GM10248 (cell line): ENCODE measurements at regions not wholly inside any gene's neighbourhood (a gene's known extent, or its start where the extent isn't known, plus 50 kb on each side); places are given as distances from the start of the nearest gene placed in this dataset.

ENCODE experiments used
- CTCF ChIA-PET: fragments of 300-600 bp; sonication (Branson Sonifier 250); formaldehyde crosslinking; extraction: SDS; loops from one replicate; lab custom pipeline; 2021; ENCODE audit warnings: antibody characterized with exemption; lab: Yijun Ruan, JAX
- POLR2A ChIA-PET: fragments of 350-650 bp; sonication (Branson Sonifier 250); formaldehyde crosslinking; extraction: SDS; loops from one replicate; lab custom pipeline; 2020; ENCODE audit warnings: antibody characterized with exemption; lab: Yijun Ruan, JAX
- DNase-seq: peaks from one replicate; pipeline ENCODE4 v3.0.0; 2012; ENCODE audit errors: extremely low spot score
- CTCF ChIP-seq: IDR thresholded peaks from 2 replicates; pipeline ENCODE4 v1.5.1; 2012; ENCODE audit warnings: mild to moderate bottlenecking, low read depth; ENCODE audit errors: extremely low read depth, missing control alignments, control extremely low read depth

GRCh38 chr17:6328279-6328678 lies 106.6 kb downstream of the AIPL1 start:
- ChIA-PET POLR2A (no interaction called here), CTCF (no interaction called here)
- DNase-seq, result no peak
- TF ChIP-seq CTCF, result no peak

DNA sequence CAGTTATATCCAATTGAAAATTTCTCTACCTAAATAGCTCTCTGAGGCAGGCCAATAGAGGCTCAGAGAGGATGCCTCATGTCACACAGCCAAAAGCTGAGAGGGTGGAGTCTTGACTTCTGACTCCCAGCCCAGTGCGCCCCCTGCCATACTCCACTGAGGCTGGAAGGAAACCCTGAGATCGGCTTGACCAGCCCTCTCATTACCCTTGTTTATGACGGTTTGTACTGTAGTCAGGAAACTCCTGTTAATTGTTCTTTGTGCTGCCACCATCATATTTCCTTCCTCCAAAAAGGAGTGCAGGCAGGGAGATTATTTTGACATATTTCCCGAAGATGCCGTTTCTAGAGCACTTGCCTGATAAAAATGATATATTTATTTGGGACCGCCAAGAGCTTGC lies 107.9 kb downstream of the AIPL1 start:
- CTCF ChIA-PET, result interaction anchor here (1.4 kb wide), 1 partner anchor 8 kb away, joined by 3 read pairs; no protein-coding TSS in a partner anchor
- POLR2A ChIA-PET, result no interaction called here
- DNase-seq, result no peak
- no peak for TF ChIP-seq CTCF

- POLR2A ChIA-PET, result no interaction called here
- DNase-seq, result no peak
- no peak for TF ChIP-seq CTCF
- CTCF ChIA-PET, result interaction anchor here (1.4 kb wide), 1 partner anchor 9 kb away, joined by 3 read pairs; no protein-coding TSS in a partner anchor
Measured at GRCh38 chr17:6326483-6326882, 108.4 kb downstream of the AIPL1 start.

GRCh38 chr17:6325741-6326140 lies 109.2 kb downstream of the AIPL1 start:
- POLR2A ChIA-PET, result no interaction called here

GRCh38 chr17:6325051-6325450 lies 109.9 kb downstream of the AIPL1 start:
- ChIA-PET CTCF (interaction anchor here (1.3 kb wide), 1 partner anchor 41 kb away, joined by 3 read pairs; no protein-coding TSS in a partner anchor), POLR2A (no interaction called here)
- DNase-seq, result no peak
- no peak for TF ChIP-seq CTCF

More at GRCh38 chr17:6325741-6326140, 109.2 kb downstream of the AIPL1 start:
- DNase-seq, result no peak
- CTCF ChIA-PET, result no interaction called here
- no peak for TF ChIP-seq CTCF

- no peak for DNase-seq
- TF ChIP-seq CTCF, result no peak
- ChIA-PET CTCF (interaction anchor here (1.3 kb wide), 1 partner anchor 40 kb away, joined by 3 read pairs; no protein-coding TSS in a partner anchor), POLR2A (no interaction called here)
Measured at GRCh38 chr17:6323626-6324356, 111.1 kb downstream of the AIPL1 start.
